Stomach (tissue), 8 donors: ENCODE measurements at regions not wholly inside any gene's neighbourhood (a gene's known extent, or its start where the extent isn't known, plus 50 kb on each side); places are given as distances from the start of the nearest gene placed in this dataset.

Experiments
- DNase-seq, 2 donors: peaks; one replicate each; pipeline versions ENCODE4 v3.0.0 to v3.0.0-alpha.2; 2013 to 2019
- H3K27ac ChIP-seq, 5 donors: fragments of 200-600 bp in 4 of 5; sonication (generic) in 4 of 5; one replicate each; pipeline ENCODE4 v1.5.1; 2013 to 2019; ENCODE audit warnings: mild to moderate bottlenecking in 1 of 5, moderate library complexity in 1 of 5
- H3K27me3 ChIP-seq, 3 donors: fragments of 200-600 bp; sonication (generic); one replicate each; pipeline ENCODE4 v1.5.1; 2017 to 2019; ENCODE audit warnings: mixed run types in 1 of 3
- H3K36me3 ChIP-seq, 4 donors: fragments of 200-600 bp; sonication (generic); 1 replicate in 3 of 4; 2 replicates in 1 of 4; pipeline ENCODE4 v1.5.1; 2016 to 2019
- H3K4me1 ChIP-seq, 4 donors: fragments of 200-600 bp; sonication (generic); one replicate each; pipeline ENCODE4 v1.5.1; 2016 to 2019
- H3K4me3 ChIP-seq, 4 donors: fragments of 200-600 bp; sonication (generic) in 3 of 4; one replicate each; pipeline ENCODE4 v1.5.1; 2016 to 2019; ENCODE audit warnings: mild to moderate bottlenecking in 1 of 4
- H3K9me3 ChIP-seq, 4 donors: fragments of 200-600 bp; sonication (generic); one replicate each; pipeline ENCODE4 v1.5.1; 2016 to 2019
- EP300 ChIP-seq: sonication (generic); formaldehyde crosslinking; IDR thresholded peaks from one replicate; pipeline ENCODE4 v1.6.1; 2017; ENCODE audit warnings: antibody characterized with exemption
- POLR2A ChIP-seq, 4 donors: fragments of 450-650 bp; IDR thresholded peaks; one replicate each; pipeline ENCODE4 v1.6.1; 2016; ENCODE audit warnings: antibody characterized with exemption in 4 of 4, control low read depth in 2 of 4, mild to moderate bottlenecking in 1 of 4, moderate library complexity in 1 of 4
- POLR2AphosphoS5 ChIP-seq, 3 donors: sonication (generic); formaldehyde crosslinking; IDR thresholded peaks; one replicate each; pipeline ENCODE4 v1.6.1; 2016; ENCODE audit warnings: antibody characterized with exemption in 3 of 3
- WGBS, 5 donors: extraction: QIAGEN DNeasy Blood & Tissue Kit in 3 of 5; methylation state at CpG; one replicate each; pipeline versions ENCODE4 v1.1.5 to v1.1.7; 2013 to 2018; 5-methylcytosine and 5-hydroxymethylcytosine counted together
- intact Hi-C: fragments of 100-400 bp; cut with DNase I; formaldehyde crosslinking; loops from one replicate; pipeline ENCODE4 v1.15.1; 2023; ENCODE audit warnings: low total_unique reads
- TF ChIP-seq, protein P1 (sequence below), 7 experiments: fragments of 450-650 bp in 4 of 7; fragments of 200-600 bp in 3 of 7; sonication (generic) in 3 of 7; IDR thresholded peaks; one replicate each; pipeline ENCODE4 v1.5.1; 2016 to 2019; ENCODE audit warnings: antibody characterized with exemption in 7 of 7, control low read depth in 2 of 7, mild to moderate bottlenecking in 1 of 7
- donor health status: healthy with polysubstance abuse.
- donor health status: Bipolar disorder and iron deficiency.
- donor health status: healthy.

DNA sequence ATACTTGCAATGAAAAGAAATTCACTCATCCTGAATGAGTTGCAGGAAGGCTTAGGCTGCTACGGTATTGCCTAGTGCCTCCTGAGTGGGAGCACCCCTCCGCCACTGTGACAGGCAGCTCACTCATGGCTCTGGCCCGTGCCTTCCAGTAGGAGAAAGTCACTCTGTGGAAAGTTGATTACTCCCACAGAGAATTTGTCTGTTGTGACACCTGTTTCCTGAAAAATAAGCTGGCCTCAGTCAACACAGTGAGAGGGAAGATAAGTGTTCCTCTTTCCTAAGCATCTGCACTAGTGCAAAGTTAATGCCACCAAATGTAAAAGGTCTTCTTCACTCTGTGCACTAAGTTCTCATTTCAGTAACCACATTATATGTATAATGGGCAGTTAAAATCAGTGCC lies 158.8 kb upstream of the INHBA start:
- H3K36me3 ChIP-seq: no peaks in the 10 kb centered on the region
- intact Hi-C loops: no loop called here
- no peak for DNase-seq
- H3K27ac ChIP-seq: no peak overlapping the region
- TF ChIP-seq POLR2AphosphoS5 (IDR thresholded peaks at IDR 0.05): no peak
- TF ChIP-seq, protein P1, sequence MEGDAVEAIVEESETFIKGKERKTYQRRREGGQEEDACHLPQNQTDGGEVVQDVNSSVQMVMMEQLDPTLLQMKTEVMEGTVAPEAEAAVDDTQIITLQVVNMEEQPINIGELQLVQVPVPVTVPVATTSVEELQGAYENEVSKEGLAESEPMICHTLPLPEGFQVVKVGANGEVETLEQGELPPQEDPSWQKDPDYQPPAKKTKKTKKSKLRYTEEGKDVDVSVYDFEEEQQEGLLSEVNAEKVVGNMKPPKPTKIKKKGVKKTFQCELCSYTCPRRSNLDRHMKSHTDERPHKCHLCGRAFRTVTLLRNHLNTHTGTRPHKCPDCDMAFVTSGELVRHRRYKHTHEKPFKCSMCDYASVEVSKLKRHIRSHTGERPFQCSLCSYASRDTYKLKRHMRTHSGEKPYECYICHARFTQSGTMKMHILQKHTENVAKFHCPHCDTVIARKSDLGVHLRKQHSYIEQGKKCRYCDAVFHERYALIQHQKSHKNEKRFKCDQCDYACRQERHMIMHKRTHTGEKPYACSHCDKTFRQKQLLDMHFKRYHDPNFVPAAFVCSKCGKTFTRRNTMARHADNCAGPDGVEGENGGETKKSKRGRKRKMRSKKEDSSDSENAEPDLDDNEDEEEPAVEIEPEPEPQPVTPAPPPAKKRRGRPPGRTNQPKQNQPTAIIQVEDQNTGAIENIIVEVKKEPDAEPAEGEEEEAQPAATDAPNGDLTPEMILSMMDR (IDR thresholded peaks at IDR 0.05): no peak
- TF ChIP-seq EP300: no peak
- TF ChIP-seq POLR2A (IDR thresholded peaks at IDR 0.05): no peak
- H3K4me1 ChIP-seq: no peaks in the 10 kb centered on the region
- H3K4me3 ChIP-seq: no peak overlapping the region
- peaks cover 7 to 26% (median 18%) of the 10 kb centered on the region in 4 donors for H3K9me3 ChIP-seq
- 54 to 78% (median 65%) methylated on average over 3 of the region's 3 CpGs for WGBS, 5 donors
- no peaks in the 10 kb centered on the region for H3K27me3 ChIP-seq

DNA sequence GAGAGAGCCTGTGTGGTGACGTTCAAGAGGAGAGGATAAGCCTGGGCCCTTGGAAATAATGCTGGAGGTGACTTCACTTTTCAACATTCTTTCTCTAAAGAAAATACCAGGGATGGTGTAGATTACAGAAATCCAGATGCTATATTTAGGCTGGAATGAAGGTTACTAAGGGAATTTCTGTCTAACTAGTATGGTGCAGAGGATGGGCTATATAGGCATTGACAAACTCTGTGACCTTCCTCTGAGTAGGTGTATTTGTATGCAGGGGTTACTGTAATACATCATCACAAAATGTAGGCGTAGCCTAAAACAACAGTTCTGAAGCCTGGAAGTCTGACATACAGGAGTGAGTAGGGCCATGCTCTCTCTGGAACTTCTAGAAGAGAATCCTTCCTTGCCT lies 155.3 kb upstream of the INHBA start:
- no peaks in the 10 kb centered on the region for H3K27me3 ChIP-seq
- no peak overlapping the region for H3K27ac ChIP-seq
- TF ChIP-seq, protein P1 (IDR thresholded peaks at IDR 0.05): no peak
- no peak for TF ChIP-seq POLR2AphosphoS5 (IDR thresholded peaks at IDR 0.05)
- no peak for TF ChIP-seq POLR2A (IDR thresholded peaks at IDR 0.05)
- TF ChIP-seq EP300: no peak
- no peaks in the 10 kb centered on the region for H3K36me3 ChIP-seq
- no peaks in the 10 kb centered on the region for H3K9me3 ChIP-seq
- no peak overlapping the region for H3K4me3 ChIP-seq
- 58 to 91% (median 73%) methylated on average over 2 of the region's 2 CpGs for WGBS, 5 donors
- intact Hi-C loops: no loop called here
- DNase-seq: no peak
- H3K4me1 ChIP-seq: no peaks in the 10 kb centered on the region

DNA sequence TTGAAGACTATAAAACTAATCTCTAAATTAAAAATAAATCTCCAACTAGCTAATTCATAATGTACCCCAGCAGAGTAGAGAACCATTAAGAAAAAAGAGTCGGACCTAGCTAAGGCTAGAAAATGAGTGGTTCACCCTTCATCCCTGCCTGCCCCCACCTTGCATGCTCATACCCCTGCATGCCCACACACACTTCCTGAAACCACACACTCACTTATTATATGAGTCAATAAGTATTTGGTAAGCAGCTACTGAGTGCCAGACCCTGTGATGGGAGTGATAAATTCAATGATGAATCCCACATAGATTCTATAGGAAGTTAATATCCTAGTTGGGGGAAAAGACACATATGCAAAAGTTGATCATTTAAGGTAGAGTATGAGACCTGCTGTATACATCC lies 152.9 kb upstream of the INHBA start:
- no peak for TF ChIP-seq POLR2AphosphoS5 (IDR thresholded peaks at IDR 0.05)
- TF ChIP-seq EP300: no peak
- TF ChIP-seq, protein P1 (IDR thresholded peaks at IDR 0.05): no peak
- no peak for TF ChIP-seq POLR2A (IDR thresholded peaks at IDR 0.05)
- Histone ChIP-seq H3K27me3 (no peaks in the 10 kb centered on the region), H3K4me3 (no peak overlapping the region), H3K9me3 (no peaks in the 10 kb centered on the region), H3K36me3 (no peaks in the 10 kb centered on the region), H3K4me1 (no peaks in the 10 kb centered on the region), H3K27ac (no peak overlapping the region)
- intact Hi-C loops: no loop called here
- 75 to 95% (median 91%) methylated on average over 1 of the region's 1 CpG for WGBS, 5 donors
- DNase-seq: no peak

DNA sequence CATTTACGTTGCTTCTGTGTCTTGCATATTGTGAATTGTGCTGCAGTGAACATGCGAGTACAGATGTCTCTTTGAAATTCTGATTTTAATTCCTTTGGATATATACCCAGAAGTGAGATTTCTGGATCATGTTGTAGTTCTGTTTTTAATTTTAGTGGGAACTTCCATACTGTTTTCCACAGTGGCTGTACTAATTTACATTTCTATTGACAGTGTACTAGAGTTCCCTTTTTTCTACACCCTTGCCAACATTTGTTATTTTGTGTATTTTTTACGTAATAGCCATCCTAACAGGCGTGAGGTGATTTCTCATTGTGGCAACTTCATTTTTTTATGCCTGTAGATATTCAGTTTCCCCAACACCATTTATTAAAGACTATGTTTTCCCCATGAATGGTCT lies 144.7 kb upstream of the INHBA start:
- WGBS, 5 donors: 83 to 89% (median 87%) methylated on average over 4 of the region's 4 CpGs
- DNase-seq: no peak
- Histone ChIP-seq H3K4me1 (no peaks in the 10 kb centered on the region), H3K36me3 (no peaks in the 10 kb centered on the region), H3K27me3 (no peaks in the 10 kb centered on the region), H3K27ac (no peak overlapping the region), H3K9me3 (peaks cover 0 to 12% (median 3%) of the 10 kb centered on the region in 4 donors), H3K4me3 (no peak overlapping the region)
- no peak for TF ChIP-seq POLR2AphosphoS5 (IDR thresholded peaks at IDR 0.05)
- no peak for TF ChIP-seq POLR2A (IDR thresholded peaks at IDR 0.05)
- TF ChIP-seq EP300: no peak
- TF ChIP-seq, protein P1 (IDR thresholded peaks at IDR 0.05): no peak
- intact Hi-C loops: no loop called here
